ENCODE measurements at regions not wholly inside any gene's neighbourhood (a gene's known extent, or its start where the extent isn't known, plus 50 kb on each side); places are given as distances from the start of the nearest gene placed in this dataset.

DNA sequence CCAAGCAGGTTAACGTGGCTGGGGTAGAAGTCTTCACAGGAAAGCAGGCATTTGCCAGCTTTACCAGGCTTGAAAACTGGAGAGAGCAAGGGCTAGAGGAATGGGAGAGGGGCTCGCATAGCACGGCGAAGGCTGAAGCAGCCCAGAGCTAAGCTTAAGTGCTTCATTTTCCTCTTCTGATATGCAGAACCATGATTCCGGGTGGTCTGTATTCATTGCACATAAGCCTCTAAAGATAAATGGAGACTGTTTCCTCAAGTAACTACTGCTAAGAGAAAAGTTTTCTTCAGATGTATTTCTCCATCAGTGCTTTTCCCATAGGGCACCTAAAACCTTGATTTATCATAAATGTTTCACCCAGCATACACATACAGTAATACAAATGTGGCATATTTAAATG is 414.1 kb downstream of the MLLT3 start:
- H3K36me3 Mint-ChIP-seq (ENCODE audit: low read depth) = no peaks in the 10 kb centered on the region
- TF ChIP-seq, protein P1, sequence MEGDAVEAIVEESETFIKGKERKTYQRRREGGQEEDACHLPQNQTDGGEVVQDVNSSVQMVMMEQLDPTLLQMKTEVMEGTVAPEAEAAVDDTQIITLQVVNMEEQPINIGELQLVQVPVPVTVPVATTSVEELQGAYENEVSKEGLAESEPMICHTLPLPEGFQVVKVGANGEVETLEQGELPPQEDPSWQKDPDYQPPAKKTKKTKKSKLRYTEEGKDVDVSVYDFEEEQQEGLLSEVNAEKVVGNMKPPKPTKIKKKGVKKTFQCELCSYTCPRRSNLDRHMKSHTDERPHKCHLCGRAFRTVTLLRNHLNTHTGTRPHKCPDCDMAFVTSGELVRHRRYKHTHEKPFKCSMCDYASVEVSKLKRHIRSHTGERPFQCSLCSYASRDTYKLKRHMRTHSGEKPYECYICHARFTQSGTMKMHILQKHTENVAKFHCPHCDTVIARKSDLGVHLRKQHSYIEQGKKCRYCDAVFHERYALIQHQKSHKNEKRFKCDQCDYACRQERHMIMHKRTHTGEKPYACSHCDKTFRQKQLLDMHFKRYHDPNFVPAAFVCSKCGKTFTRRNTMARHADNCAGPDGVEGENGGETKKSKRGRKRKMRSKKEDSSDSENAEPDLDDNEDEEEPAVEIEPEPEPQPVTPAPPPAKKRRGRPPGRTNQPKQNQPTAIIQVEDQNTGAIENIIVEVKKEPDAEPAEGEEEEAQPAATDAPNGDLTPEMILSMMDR (IDR thresholded peaks at IDR 0.05) = no peak
- POLR2A ChIA-PET = no interaction called here

DNA sequence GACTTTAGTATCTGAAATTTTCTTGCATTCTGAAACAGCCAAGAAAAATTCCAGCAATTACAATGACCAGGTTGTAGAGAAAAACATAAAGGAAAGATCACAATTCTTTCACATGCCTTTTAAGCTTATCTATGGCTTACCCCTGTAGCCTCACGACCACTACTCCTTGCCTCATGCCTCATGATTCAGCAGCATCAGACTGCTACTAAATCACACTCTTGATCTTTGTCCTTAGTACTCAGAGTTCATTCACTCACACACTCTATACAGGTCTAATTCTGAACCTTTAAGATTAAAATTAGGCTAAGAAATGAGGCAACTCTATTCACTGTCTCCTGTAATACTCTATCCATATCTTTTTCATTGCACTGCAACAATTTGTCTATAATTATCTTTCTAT is 415.1 kb downstream of the MLLT3 start:
- no peak overlapping the region for H3K4me3 Mint-ChIP-seq
- H3K4me1 Mint-ChIP-seq (ENCODE audit: low read depth) = peaks cover 30% of the 10 kb centered on the region
- H3K36me3 Mint-ChIP-seq (ENCODE audit: low read depth) = no peaks in the 10 kb centered on the region
- CTCF ChIA-PET = no interaction called here
- no peak overlapping the region for H3K4me3 ChIP-seq (ENCODE audit: low read length)
- no peaks in the 10 kb centered on the region for H3K27me3 Mint-ChIP-seq
- H3K4me1 ChIP-seq (ENCODE audit: insufficient read depth, low read length) = peaks cover 21% of the 10 kb centered on the region
- no peak overlapping the region for H3K27ac ChIP-seq (ENCODE audit: low read depth in 1 of 2, low read length in 2 of 2)
- ATAC-seq (ENCODE audit: poor library complexity) = no peak
- no peak for DNase-seq
- H3K9me3 ChIP-seq (ENCODE audit: control insufficient read depth in 1 of 2, insufficient read depth in 1 of 2, low read length in 2 of 2) = no peaks in the 10 kb centered on the region
- no peaks in the 10 kb centered on the region for H3K36me3 ChIP-seq (ENCODE audit: insufficient read depth, low read length)
- H3K27me3 ChIP-seq (ENCODE audit: control insufficient read depth in 1 of 2, insufficient read depth in 2 of 2, low read length in 2 of 2) = no peaks in the 10 kb centered on the region
- no peaks in the 10 kb centered on the region for H3K9me3 Mint-ChIP-seq
- intact Hi-C loops (cut with DNase I, micrococcal nuclease) = no loop called here
- TF ChIP-seq, protein P1 (IDR thresholded peaks at IDR 0.05) = no peak
- POLR2A ChIA-PET = no interaction called here
- H3K27ac Mint-ChIP-seq = no peak overlapping the region

More for the DNA sequence above, 414.1 kb downstream of the MLLT3 start:
- H3K9me3 Mint-ChIP-seq = no peaks in the 10 kb centered on the region
- DNase-seq (no peak), ATAC-seq (ENCODE audit: poor library complexity) (no peak)
- no peaks in the 10 kb centered on the region for H3K27me3 Mint-ChIP-seq
- H3K4me1 Mint-ChIP-seq (ENCODE audit: low read depth) = peaks cover 27% of the 10 kb centered on the region
- no peak overlapping the region for H3K4me3 ChIP-seq (ENCODE audit: low read length)
- H3K4me1 ChIP-seq (ENCODE audit: insufficient read depth, low read length) = peaks cover 21% of the 10 kb centered on the region
- H3K36me3 ChIP-seq (ENCODE audit: insufficient read depth, low read length) = no peaks in the 10 kb centered on the region
- CTCF ChIA-PET = no interaction called here
- H3K27ac Mint-ChIP-seq = no peak overlapping the region
- no peaks in the 10 kb centered on the region for H3K9me3 ChIP-seq (ENCODE audit: control insufficient read depth in 1 of 2, insufficient read depth in 1 of 2, low read length in 2 of 2)
- H3K4me3 Mint-ChIP-seq = no peak overlapping the region
- no peaks in the 10 kb centered on the region for H3K27me3 ChIP-seq (ENCODE audit: control insufficient read depth in 1 of 2, insufficient read depth in 2 of 2, low read length in 2 of 2)
- intact Hi-C loops (cut with DNase I, micrococcal nuclease) = no loop called here
- H3K27ac ChIP-seq (ENCODE audit: low read depth in 1 of 2, low read length in 2 of 2) = no peak overlapping the region

DNA sequence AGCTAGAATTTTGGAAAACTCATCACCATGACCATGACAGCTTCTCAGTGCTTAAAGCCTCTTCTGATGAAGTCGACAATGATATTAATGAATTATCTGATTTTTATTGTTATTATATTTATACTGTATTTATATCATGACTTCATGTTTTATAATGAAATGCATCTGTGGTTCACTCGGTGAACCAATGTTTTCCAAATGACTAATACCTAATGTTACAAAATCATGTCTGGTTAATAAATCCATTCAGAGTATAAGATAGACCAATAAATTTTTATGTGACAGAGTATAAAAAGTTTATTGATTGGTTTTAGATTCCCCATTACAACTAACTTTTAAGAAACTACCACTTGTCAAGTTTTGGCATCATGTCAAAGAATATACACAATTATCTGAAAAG is 416.5 kb downstream of the MLLT3 start:
- peaks cover 4% of the 10 kb centered on the region for H3K27me3 Mint-ChIP-seq
- no peaks in the 10 kb centered on the region for H3K36me3 Mint-ChIP-seq (ENCODE audit: low read depth)
- ChIA-PET POLR2A (no interaction called here), CTCF (interaction anchor here (0.7 kb wide), 1 partner anchor 1906 kb away, joined by 3 read pairs; no protein-coding TSS in a partner anchor)
- H3K9me3 Mint-ChIP-seq = no peaks in the 10 kb centered on the region
- no peak for DNase-seq
- no peak overlapping the region for H3K4me3 Mint-ChIP-seq
- H3K4me3 ChIP-seq (ENCODE audit: low read length) = no peak overlapping the region
- no peaks in the 10 kb centered on the region for H3K27me3 ChIP-seq (ENCODE audit: control insufficient read depth in 1 of 2, insufficient read depth in 2 of 2, low read length in 2 of 2)
- peaks cover 41% of the 10 kb centered on the region for H3K4me1 Mint-ChIP-seq (ENCODE audit: low read depth)
- intact Hi-C loops (cut with DNase I, micrococcal nuclease) = no loop called here
- H3K36me3 ChIP-seq (ENCODE audit: insufficient read depth, low read length) = no peaks in the 10 kb centered on the region
- ATAC-seq (ENCODE audit: poor library complexity) = no peak
- TF ChIP-seq, protein P1 (IDR thresholded peaks at IDR 0.05) = no peak
- H3K27ac ChIP-seq (ENCODE audit: low read depth in 1 of 2, low read length in 2 of 2) = no peak overlapping the region
- peaks cover 21% of the 10 kb centered on the region for H3K4me1 ChIP-seq (ENCODE audit: insufficient read depth, low read length)
- no peak overlapping the region for H3K27ac Mint-ChIP-seq
- H3K9me3 ChIP-seq (ENCODE audit: control insufficient read depth in 1 of 2, insufficient read depth in 1 of 2, low read length in 2 of 2) = no peaks in the 10 kb centered on the region
